DOHH2 (cell line): ENCODE measurements at regions not wholly inside any gene's neighbourhood (a gene's known extent, or its start where the extent isn't known, plus 50 kb on each side); places are given as distances from the start of the nearest gene placed in this dataset.

Source experiments
- EZH2phosphoT487 ChIP-seq: fragments of 200-600 bp; sonication (generic); IDR thresholded peaks from 2 replicates; pipeline ENCODE4 v1.6.1; 2017; ENCODE audit warnings: borderline replicate concordance, mild to moderate bottlenecking, antibody characterized with exemption, low read length, moderate library complexity, mixed read lengths
- TF ChIP-seq, protein P1 (sequence below): fragments of 200-600 bp; sonication (generic); IDR thresholded peaks from one replicate; pipeline ENCODE4 v1.5.1; 2014; ENCODE audit warnings: antibody characterized with exemption, mild to moderate bottlenecking, low read depth, low read length; ENCODE audit not compliant: poor library complexity, severe bottlenecking

DNA sequence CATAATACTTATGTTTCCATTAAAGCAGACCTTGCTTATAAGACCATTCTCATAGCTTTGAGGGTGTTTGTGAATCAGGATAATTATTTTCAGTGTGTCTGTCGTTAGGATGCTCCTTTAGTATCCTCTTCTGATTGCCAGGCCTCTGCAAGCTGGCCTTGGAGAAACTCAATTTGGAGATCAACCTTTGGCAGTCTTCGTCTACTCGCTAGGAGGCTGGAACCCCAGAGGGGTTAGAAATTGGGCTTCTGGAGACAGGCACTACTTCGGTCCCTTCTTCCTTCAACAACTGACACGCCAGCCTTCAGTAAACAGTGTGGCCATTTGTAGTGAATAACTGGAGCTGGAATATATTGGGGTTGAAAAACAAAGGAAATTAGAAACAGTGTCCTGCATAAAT is 100.8 kb upstream of the CITED2 start:
- TF ChIP-seq, protein P1, sequence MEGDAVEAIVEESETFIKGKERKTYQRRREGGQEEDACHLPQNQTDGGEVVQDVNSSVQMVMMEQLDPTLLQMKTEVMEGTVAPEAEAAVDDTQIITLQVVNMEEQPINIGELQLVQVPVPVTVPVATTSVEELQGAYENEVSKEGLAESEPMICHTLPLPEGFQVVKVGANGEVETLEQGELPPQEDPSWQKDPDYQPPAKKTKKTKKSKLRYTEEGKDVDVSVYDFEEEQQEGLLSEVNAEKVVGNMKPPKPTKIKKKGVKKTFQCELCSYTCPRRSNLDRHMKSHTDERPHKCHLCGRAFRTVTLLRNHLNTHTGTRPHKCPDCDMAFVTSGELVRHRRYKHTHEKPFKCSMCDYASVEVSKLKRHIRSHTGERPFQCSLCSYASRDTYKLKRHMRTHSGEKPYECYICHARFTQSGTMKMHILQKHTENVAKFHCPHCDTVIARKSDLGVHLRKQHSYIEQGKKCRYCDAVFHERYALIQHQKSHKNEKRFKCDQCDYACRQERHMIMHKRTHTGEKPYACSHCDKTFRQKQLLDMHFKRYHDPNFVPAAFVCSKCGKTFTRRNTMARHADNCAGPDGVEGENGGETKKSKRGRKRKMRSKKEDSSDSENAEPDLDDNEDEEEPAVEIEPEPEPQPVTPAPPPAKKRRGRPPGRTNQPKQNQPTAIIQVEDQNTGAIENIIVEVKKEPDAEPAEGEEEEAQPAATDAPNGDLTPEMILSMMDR = no peak
- no peak for TF ChIP-seq EZH2phosphoT487
